HG02571 (cell line): ENCODE measurements at regions not wholly inside any gene's neighbourhood (a gene's known extent, or its start where the extent isn't known, plus 50 kb on each side); places are given as distances from the start of the nearest gene placed in this dataset.
"Not testable (repeated sequence)": the region's sequence is repeated elsewhere in the genome, so short reads cannot be mapped to it uniquely, and the experiment has no call there.

Source experiments
- ATAC-seq: cut with Tn5 transposase; IDR thresholded peaks from one replicate; pipeline ENCODE4 v1.9.1; 2021; ENCODE audit warnings: mild to moderate bottlenecking, moderate library complexity; ENCODE audit not compliant: unreplicated experiment

DNA sequence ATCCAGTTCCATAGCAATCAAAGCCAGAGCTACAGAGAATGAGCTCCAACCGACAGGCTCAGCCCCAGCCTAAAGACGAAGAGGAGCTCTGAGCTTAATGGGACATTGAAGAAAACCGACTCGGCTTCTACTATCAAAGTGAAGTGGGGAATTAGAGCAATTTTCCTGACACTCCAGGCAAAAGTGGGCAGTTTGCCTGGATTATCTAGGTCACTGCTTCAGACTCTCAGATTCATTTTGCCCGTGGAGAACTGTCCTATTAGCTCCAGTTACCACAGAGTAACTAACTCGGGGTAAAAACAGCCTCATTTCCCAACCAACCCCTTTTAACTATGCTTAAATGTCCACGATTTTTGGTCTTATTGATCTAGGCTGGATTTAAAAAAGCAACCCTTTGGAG is 592.1 kb upstream of the NRSN1 start:
- ATAC-seq = no peak

DNA sequence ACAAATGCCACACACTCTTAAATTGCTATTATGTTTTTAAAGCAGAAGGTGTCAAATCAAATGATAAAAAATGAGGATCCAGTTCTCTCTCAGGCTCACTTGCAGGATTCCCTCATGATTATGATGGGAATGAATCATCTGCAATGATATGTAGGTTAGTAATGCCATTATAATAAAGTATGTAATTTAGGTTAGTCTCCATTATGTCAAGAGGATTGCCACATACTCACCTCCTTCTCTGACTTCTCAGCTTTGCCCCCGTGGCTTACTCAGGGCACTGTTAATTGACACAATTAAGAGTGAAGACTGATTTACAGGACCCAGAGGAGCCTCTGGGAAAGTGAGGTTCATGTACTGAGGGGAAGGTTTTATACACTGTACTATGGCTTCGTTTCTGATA is 591.7 kb upstream of the NRSN1 start:
- no peak for ATAC-seq

DNA sequence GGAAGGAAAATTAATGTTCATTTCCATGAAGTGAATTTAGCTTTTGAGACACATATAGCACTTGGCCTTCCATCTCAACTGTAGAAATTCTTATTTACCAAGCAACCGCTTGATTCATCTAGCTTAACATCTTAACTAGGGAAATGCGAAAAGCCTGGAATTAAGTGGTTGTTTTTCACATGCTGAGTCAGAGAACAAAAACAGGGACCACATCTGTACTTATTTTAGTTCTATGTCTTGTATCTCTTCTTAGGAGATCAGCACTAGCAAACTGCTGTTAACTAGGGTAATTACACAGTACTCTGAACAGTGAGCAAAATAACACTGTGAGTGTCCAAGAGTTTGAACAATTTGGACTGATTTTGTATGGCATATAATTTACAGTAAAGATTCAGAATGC is 590.9 kb upstream of the NRSN1 start:
- ATAC-seq = no peak

DNA sequence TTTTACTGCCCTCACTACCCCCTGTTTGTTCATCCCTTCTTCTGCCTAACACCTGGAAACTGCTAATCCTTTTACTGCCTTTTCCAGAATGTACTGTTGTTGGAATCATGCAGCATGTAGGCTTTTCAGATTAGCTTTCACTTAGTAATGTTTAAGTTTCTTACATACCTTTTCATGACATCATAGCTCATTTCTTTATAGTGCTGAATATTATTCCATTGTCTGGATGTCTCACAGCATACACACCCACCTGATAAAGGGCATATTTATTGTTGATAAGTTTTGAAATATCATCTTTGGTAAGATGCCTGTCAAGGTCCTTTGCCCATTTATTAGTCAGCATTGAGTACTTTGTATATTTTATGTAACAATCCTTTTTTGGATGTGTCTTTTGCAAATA is 588.2 kb upstream of the NRSN1 start:
- ATAC-seq = no peak

DNA sequence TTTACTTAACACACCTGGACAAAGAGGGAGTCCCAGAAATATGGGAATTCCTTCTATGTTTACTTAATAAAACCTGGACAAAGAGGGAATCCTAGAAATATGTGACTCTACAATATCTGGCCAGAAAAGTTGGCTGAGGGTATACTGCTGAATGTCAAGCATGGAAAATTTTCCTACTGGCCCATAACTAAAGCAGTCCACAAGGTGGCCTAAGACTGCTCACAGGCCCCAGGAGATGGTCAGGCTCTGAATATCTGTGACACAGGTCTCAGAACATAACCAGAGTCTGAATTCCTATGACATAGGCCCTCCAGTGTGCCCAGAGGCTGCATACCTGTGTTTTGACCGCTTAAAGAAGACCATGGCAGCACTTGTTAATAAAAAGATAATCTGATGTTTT is 578.2 kb upstream of the NRSN1 start:
- no peak for ATAC-seq

DNA sequence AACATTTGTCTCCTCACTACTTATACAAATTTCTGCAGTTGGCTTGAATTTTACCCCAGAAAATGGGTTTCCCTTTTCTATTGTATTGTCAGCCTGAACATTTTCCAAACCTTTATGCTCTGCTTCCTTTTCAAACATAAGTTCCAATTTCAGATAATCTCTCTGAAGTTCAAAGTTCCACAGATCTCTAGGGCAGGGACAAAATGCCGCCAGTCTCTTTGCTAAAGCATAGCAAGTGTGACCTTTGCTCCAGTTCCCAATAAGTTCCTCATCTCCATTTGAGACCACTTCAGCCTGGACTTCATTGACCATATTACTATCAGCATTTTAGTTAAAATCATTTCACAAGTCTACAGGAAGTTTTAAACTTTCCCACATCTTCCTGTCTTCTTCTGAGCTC is 571.1 kb upstream of the NRSN1 start:
- not testable (repeated sequence) for ATAC-seq

DNA sequence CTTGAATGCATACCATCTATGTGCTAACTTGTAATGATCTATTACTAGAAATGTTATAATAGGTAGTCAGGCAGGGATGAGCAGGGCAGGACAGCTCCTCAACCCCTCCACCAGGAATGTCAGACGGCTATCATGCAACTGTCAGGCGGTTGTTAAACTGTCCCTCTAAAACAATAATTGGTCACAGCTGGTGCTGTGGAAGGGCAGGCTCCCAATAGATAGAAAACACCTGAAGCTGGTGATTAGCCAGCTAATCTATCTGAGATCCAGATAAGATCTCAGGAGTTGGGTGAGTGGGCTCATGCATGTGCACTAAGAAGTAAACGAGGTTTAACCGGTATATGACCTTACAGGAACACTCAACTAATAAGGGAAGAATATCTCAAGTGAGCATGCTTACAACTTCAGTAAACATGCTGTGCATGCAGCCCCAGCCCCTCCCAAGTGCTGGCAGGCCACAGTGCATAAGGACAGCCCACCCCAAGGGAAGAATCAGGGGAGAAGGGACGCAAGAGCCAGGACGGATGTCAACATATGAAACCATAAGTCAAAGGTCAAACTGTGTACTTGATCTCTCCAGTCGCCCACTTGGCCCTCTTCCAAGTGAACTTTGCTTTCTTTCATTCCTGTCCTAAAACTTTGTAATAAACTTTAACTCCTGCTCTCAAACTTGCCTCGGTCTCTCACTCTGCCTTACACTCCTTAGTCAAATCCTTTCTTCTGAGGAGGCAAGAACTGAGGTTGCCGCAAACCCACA is 566.2 kb upstream of the NRSN1 start:
- ATAC-seq = no peak

DNA sequence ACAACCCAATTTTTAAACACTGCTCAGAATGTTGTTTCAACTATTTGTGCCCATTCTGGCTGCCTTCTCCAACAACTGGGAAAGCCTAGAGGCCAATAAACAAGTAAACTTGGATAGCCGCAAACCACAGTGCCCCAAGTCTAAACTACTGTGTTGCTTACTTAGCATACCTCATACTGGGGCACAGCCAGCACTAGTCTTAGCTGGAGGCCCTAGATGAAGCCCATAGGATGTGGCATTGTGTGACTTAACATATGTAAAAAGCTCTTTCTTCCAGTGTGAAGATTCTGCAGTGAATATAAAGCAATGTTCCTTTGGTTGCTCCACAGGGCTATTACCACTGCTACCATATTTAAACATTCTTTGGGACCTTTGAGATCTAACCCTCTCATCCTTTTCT is 564.3 kb upstream of the NRSN1 start:
- no peak for ATAC-seq

DNA sequence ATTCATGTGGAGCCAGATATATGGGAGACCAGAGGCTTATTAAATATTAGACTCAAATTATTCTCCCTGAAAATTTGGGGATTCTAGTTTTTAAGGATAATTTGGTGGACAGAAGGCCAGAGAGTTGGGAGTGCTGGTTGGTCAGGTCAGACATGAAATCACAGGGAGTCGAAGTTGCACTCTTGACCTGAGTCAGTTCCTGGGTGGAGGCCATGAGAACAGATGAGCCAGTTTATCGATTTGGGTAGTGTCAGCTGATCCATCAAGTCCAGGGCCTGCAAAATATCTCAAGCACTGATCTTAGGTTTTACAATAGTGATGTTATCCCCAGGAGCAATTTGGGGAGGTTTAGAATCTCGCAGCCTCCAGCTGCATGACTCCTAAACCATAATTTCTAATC is 563.5 kb upstream of the NRSN1 start:
- ATAC-seq = no peak

DNA sequence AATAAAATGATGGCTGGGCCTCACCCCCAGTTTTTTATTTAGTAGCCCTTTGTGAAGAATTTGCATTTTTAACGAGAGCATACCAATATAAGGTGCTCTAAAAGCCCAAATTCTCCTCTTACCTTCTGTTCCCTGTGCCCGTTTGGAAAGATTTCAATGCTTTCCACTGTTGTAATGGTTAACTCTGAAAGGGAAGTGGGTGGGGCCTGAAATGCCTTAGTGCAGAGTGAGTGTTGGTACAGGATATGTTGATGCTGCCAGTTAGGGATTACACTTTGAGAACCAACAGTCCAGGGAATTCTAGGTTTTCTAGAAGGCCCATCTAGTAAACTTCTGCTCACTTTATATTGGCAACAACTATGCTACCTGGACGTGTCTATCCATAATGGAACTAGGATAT is 562.7 kb upstream of the NRSN1 start:
- no peak for ATAC-seq

DNA sequence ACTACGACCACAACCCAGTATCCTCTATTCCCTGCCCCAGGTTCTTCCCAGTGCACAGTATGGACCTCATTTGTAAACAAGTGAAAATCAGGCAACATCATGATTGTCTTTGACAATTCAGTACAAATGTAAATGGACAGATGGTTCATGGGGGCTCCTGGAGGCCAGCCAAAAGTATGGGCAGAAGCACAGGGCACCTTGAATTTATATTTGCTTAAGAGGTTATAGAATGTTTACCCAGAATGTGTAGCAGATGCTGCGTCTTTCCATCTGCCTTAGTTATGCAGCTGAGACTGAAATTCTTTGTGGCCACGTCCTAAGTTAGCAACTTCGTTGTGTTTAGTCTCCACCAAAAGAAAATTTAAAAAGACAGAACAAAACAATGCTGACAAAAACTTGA is 559.6 kb upstream of the NRSN1 start:
- no peak for ATAC-seq

DNA sequence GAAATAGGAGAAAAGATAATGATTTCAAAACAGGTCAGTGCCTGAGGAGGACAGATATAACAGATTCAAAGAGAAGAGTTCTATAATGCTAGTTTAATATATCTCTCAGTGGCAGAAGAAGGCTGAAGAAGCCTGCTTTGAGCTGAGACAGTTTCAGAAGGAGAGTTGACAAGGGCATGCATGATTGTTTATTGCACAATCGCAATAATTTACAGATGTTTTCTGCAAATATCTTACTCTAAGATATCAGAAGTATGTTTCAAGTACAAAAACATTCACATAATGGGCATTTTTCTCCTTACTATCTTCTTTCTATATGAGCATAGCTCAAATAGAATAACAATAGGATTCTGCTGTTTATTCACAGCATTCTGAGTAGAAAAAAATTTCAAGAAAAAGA is 557.7 kb upstream of the NRSN1 start:
- no peak for ATAC-seq

DNA sequence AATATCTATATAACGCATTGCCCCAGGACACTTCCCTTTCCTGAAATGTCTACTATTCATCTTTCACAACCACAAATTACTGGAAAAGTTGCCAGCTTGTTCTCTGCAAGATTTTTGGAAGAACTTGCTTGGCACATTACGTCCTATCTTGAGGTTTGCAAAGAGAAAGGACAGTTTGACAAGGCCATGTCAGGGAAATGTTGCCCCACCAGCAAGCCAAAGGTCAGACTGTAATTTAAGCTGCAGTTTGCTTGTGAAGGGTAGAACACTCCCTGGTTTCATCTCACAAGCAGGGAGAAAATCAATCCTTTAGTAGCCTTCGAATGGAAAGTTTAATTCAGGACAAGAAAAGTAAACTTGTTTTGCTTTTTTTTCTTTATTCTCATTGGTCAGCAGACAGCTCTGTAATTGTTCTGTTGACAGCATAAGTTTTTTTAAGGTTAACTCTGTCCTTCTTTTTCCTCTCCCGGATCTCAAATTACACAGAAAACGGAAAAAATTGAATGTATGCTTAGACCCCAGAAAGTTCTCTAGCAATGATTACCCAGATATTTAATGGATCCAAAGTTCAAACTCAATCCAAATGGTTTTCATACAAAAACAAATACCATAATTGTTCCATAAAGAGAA is 541.8 kb upstream of the NRSN1 start:
- ATAC-seq = no peak

DNA sequence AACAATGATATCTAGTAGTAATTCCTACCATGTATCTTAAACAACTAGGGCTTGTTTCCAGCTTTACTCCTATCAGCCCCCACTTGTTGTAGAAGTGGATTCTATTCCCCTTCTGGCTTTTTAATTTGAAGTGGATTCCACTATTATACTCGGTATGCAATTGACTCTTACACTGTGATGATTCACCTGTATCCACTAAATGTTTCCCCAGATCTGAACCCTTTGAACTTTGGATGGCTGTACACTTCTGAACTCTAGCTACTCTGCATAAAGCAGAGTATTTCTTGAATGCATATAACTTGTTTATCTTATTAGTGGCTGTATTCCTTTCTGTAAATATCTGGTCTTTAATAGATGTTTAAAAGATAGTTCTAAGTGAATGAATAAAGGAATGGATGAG is 538.4 kb upstream of the NRSN1 start:
- no peak for ATAC-seq

DNA sequence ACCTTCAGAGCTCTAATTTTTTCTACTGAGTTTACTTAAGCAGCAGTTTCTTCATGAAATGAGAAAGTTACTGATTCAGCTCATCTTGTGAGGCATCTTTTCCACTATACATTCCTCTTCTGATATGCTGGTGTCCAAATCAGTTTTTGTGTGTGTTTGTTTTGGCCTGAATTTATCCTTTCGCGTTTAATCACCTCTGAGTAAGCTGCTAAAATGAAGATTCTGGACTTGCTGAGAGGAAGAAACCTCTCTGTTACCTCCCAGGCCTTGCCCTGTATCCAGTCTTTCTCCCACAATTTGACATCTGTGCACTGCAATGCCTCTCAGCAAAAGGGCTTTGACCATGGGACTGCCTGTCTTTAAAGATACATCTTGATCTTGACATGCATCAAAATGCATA is 536.2 kb upstream of the NRSN1 start:
- no peak for ATAC-seq

DNA sequence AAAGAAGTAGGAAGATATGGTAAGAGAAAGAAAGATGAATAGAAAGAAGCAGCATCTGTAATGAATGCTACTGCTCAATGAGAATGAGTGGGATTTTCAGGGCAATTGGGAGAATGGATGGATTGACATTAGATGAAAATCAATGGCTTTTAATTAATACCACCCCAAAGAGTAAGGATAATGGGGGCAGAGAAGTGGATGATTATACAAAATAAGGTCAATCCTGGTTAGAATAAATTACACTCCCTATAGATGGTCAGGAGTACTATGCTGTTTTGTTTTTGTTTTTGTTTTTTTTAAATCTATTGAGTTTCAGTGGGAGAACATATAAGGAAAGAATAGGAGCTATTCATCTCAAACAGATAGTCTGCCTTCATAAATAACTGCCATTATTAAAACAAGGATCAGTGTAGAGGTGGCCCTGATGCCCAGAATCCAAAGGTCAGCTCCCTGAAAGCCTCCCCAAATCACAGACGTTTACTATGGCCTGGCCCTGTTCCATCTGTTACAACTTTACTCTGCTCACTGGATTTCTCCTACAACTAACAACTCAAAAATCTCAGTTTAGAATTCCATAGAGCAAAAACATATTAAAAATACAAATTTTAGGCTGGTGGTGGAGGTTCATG is 535.4 kb upstream of the NRSN1 start:
- ATAC-seq = no peak

DNA sequence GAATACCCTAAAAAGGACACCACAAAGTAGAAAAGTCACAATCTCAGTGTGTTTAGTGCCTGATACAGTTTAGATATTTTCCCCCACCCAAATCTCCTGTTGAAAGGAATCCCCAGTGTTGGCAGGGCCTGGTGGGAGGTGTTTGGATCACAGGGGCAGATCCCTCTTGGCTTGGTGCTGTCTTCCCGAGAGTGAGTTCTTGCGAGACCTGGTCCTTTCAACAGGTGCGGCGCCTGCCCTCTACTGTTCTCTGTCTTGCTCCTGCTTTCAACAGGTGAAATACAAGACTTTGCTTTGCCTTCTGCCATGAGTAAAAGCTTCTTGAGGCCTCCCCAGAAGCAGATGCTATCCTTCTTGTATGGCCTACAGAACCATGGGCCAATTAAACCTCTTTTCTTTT is 534.3 kb upstream of the NRSN1 start:
- ATAC-seq = no peak

DNA sequence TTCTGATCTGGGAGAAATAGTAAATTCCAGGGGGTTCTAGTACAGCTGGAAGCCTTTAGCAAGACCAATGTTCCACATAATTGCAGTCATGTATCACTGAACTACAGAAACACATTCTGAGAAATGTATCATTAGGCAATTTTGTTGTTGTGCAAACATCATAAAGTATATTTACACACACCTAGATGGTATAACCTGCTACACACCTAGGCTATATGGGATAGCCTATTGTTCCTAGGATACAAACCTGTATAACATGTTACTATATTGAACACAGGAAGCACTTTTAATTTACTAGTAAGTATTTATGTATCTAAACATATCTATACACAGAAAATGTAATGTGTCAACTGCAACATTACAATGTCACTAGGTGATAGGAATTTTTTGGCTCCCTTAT is 525.9 kb upstream of the NRSN1 start:
- no peak for ATAC-seq

DNA sequence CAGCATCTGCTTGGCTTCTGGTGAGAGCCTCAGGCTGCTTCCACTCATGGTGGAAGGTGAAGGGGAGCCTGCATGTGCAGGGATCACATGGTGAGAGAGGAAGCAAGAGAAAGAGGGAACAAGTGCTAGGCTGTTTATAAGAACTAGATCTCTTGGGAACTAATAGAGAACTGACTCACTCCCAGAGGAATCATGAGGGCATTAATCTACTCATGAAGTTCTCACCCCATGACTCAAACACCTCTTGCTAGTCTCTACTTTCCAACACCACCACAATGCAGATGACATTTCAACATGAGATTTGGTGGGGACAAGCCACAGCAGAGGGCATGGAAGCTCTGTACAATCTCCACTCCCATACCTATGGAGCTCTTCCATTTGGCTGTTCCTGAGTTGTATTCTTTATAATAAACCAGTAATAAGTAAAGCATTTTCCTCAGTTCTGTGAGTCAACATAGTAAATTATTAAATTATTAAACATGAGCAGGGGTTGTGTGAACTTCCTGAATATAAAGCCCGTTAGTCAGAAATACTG is 524.1 kb upstream of the NRSN1 start:
- no peak for ATAC-seq

DNA sequence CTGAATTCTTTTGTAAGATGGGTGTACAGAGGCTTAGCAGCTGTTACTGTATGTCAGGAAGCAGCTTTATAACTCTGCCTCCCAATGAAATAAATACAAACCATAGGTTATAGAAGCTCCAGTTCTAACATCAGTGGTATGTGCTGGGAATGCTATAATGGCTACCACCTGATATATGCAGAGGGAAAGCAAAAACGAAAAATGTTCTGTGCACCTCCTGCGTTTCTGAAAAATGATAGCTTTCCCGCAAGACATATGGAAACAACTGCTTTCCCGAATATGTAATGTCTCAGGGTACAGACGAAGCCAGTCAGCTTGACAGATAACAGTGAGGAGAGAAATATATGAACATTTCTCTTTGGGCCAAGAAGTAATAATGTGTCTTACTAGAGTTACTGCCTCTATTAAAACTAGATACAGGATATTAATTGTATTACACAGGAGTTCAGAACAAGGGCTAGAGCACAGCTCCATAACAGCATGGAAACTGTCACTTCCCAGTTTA is 517.0 kb upstream of the NRSN1 start:
- no peak for ATAC-seq

DNA sequence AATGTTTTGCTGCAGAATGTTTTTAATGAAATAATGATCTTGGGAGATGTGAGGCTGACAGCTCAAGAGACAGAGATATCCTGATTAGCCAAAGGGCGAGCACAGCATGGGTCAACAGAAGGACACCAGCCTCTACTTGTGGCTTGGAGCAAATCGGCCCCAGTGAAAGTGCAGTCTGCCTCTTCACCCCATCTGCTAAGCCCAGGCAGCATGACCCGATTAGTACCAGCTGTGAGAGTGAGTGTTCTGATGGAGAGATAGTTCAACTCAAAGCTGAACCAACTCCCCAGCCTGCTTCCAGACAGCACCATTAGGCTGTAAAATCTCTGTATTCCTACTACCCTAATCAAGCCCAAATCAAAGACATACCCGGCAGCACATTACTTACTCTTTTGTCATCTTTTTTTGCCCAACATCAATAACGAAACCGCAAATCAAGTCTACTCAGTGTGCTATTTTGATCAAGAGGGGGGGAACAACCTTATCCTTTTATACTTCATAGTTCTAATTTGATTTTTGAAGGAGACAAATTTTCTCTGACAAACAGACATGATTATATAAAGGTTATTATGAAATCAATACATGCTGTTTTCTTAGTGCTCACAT is 514.1 kb upstream of the NRSN1 start:
- no peak for ATAC-seq

DNA sequence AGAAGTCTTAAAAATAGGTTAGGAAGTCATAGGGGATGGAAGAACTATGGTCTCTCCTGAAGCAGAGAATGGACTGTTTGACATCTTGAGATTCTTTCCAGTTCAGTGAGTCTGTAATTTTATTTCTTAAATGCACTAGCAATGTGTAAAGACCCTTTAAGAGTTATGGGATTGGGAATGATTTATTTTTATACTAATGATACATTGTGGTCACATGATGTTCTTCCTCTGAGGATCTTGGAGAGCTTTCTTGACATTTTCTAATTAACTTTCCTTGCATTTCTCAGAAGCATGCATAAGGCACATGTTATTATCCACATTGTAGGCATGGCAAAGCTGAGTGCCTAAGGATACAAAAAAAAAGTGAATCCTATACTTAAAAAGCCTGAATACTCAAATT is 507.6 kb upstream of the NRSN1 start:
- ATAC-seq = no peak
